Stomach (tissue), 8 donors: ENCODE measurements at regions not wholly inside any gene's neighbourhood (a gene's known extent, or its start where the extent isn't known, plus 50 kb on each side); places are given as distances from the start of the nearest gene placed in this dataset.
"Not testable (repeated sequence)": the region's sequence is repeated elsewhere in the genome, so short reads cannot be mapped to it uniquely, and the experiment has no call there.

Experiments
- DNase-seq, 2 donors: peaks; one replicate each; pipeline versions ENCODE4 v3.0.0 to v3.0.0-alpha.2; 2013 to 2019
- H3K27ac ChIP-seq, 5 donors: fragments of 200-600 bp in 4 of 5; sonication (generic) in 4 of 5; one replicate each; pipeline ENCODE4 v1.5.1; 2013 to 2019; ENCODE audit warnings: mild to moderate bottlenecking in 1 of 5, moderate library complexity in 1 of 5
- H3K27me3 ChIP-seq, 3 donors: fragments of 200-600 bp; sonication (generic); one replicate each; pipeline ENCODE4 v1.5.1; 2017 to 2019; ENCODE audit warnings: mixed run types in 1 of 3
- H3K36me3 ChIP-seq, 4 donors: fragments of 200-600 bp; sonication (generic); 1 replicate in 3 of 4; 2 replicates in 1 of 4; pipeline ENCODE4 v1.5.1; 2016 to 2019
- H3K4me1 ChIP-seq, 4 donors: fragments of 200-600 bp; sonication (generic); one replicate each; pipeline ENCODE4 v1.5.1; 2016 to 2019
- H3K4me3 ChIP-seq, 4 donors: fragments of 200-600 bp; sonication (generic) in 3 of 4; one replicate each; pipeline ENCODE4 v1.5.1; 2016 to 2019; ENCODE audit warnings: mild to moderate bottlenecking in 1 of 4
- H3K9me3 ChIP-seq, 4 donors: fragments of 200-600 bp; sonication (generic); one replicate each; pipeline ENCODE4 v1.5.1; 2016 to 2019
- EP300 ChIP-seq: sonication (generic); formaldehyde crosslinking; IDR thresholded peaks from one replicate; pipeline ENCODE4 v1.6.1; 2017; ENCODE audit warnings: antibody characterized with exemption
- POLR2A ChIP-seq, 4 donors: fragments of 450-650 bp; IDR thresholded peaks; one replicate each; pipeline ENCODE4 v1.6.1; 2016; ENCODE audit warnings: antibody characterized with exemption in 4 of 4, control low read depth in 2 of 4, mild to moderate bottlenecking in 1 of 4, moderate library complexity in 1 of 4
- POLR2AphosphoS5 ChIP-seq, 3 donors: sonication (generic); formaldehyde crosslinking; IDR thresholded peaks; one replicate each; pipeline ENCODE4 v1.6.1; 2016; ENCODE audit warnings: antibody characterized with exemption in 3 of 3
- WGBS, 5 donors: extraction: QIAGEN DNeasy Blood & Tissue Kit in 3 of 5; methylation state at CpG; one replicate each; pipeline versions ENCODE4 v1.1.5 to v1.1.7; 2013 to 2018; 5-methylcytosine and 5-hydroxymethylcytosine counted together
- intact Hi-C: fragments of 100-400 bp; cut with DNase I; formaldehyde crosslinking; loops from one replicate; pipeline ENCODE4 v1.15.1; 2023; ENCODE audit warnings: low total_unique reads
- TF ChIP-seq, protein P1 (sequence below), 7 experiments: fragments of 450-650 bp in 4 of 7; fragments of 200-600 bp in 3 of 7; sonication (generic) in 3 of 7; IDR thresholded peaks; one replicate each; pipeline ENCODE4 v1.5.1; 2016 to 2019; ENCODE audit warnings: antibody characterized with exemption in 7 of 7, control low read depth in 2 of 7, mild to moderate bottlenecking in 1 of 7
- donor health status: healthy with polysubstance abuse.
- donor health status: Bipolar disorder and iron deficiency.
- donor health status: healthy.

DNA sequence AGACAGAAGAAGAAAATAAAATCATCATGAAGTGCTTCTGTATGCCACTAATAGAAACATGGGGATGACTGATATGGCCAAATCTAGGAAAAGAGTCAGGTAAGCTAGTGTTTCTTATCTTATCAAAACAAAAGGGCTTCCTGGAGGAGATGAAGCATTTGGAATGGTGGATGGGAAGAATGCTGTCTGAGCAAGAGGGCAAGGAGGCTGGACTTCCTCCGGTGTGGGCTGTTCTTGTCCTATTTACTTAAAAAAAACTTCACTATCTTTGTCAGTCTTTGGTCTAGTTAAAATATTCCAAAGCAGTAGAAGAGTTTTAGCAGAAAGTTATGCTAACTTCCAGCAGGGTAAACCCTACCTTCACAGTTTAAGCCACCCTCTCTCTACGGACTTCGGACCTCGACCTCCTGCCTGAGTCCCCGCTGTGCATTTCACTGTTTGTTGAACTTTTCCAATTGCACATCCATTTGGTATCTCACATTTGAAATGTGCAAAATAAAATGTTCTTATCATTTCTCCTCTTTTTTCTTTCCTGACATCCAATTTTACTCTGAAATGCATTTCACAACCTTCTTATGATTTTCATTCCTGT is 64.8 kb upstream of the TSPAN2 start:
- Histone ChIP-seq H3K4me1 (peaks cover 0 to 21% (median 3%) of the 10 kb centered on the region in 4 donors), H3K9me3 (no peaks in the 10 kb centered on the region), H3K4me3 (no peak overlapping the region), H3K27ac (no peak overlapping the region), H3K36me3 (no peaks in the 10 kb centered on the region), H3K27me3 (no peaks in the 10 kb centered on the region)
- no peak for DNase-seq
- WGBS, 5 donors, result 59 to 78% (median 63%) methylated on average over 5 of the region's 5 CpGs
- no peak for TF ChIP-seq POLR2A (IDR thresholded peaks at IDR 0.05)
- TF ChIP-seq, protein P1, sequence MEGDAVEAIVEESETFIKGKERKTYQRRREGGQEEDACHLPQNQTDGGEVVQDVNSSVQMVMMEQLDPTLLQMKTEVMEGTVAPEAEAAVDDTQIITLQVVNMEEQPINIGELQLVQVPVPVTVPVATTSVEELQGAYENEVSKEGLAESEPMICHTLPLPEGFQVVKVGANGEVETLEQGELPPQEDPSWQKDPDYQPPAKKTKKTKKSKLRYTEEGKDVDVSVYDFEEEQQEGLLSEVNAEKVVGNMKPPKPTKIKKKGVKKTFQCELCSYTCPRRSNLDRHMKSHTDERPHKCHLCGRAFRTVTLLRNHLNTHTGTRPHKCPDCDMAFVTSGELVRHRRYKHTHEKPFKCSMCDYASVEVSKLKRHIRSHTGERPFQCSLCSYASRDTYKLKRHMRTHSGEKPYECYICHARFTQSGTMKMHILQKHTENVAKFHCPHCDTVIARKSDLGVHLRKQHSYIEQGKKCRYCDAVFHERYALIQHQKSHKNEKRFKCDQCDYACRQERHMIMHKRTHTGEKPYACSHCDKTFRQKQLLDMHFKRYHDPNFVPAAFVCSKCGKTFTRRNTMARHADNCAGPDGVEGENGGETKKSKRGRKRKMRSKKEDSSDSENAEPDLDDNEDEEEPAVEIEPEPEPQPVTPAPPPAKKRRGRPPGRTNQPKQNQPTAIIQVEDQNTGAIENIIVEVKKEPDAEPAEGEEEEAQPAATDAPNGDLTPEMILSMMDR (IDR thresholded peaks at IDR 0.05), result no peak
- no peak for TF ChIP-seq POLR2AphosphoS5 (IDR thresholded peaks at IDR 0.05)
- TF ChIP-seq EP300, result no peak
- intact Hi-C loops, result no loop called here

DNA sequence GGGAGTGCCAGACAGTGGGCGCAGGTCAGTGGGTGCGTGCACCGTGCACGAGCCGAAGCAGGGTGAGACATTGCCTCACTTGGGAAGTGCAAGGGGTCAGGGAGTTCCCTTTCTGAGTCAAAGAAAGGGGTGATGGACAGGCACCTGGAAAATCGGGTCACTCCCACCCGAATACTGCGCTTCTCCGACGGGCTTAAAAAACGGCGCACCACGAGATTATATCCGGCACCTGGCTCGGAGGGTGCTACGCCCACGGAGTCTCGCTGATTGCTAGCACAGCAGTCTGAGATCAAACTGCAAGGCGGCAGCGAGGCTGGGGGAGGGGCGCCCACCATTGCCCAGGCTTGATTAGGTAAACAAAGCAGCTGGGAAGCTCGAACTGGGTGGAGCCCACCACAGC is 58.6 kb upstream of the TSPAN2 start:
- H3K4me1 ChIP-seq, H3K9me3 ChIP-seq, intact Hi-C loops, H3K27me3 ChIP-seq, H3K36me3 ChIP-seq, DNase-seq, H3K27ac ChIP-seq: not testable (repeated sequence)
- H3K4me3 ChIP-seq, result peak overlapping the region in 2 of 4 donors; percentile 13 to 16
- 11 to 22% (median 18%) methylated on average over 16 to 20 of the region's 22 CpGs for WGBS, 5 donors

DNA sequence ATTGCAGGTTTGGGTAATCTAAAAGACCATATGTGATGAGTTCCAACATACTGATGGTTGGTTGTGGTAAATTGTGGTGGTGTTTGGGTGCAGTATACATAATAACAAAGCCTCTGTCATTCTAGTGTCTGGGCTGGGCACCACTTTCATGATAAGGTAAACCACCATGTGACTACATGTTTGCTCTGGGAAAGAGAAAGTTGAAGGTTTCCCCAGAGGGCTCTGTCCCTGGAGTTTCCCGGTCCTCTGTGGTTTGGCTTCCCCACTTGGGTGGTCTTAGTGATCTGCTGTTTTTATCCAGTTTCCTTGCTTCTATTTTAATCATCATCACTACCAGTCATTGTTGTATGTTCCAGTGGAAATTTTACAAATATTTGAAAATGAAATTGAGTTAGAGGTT is 55.9 kb upstream of the TSPAN2 start:
- Histone ChIP-seq H3K4me1 (peaks cover 0 to 4% (median 0%) of the 10 kb centered on the region in 4 donors), H3K27me3 (no peaks in the 10 kb centered on the region), H3K4me3 (no peak overlapping the region), H3K27ac (no peak overlapping the region), H3K9me3 (no peaks in the 10 kb centered on the region), H3K36me3 (no peaks in the 10 kb centered on the region)
- WGBS, 5 donors, result 30 to 65% (median 46%) methylated on average over 1 of the region's 1 CpG
- no peak for TF ChIP-seq POLR2A (IDR thresholded peaks at IDR 0.05)
- TF ChIP-seq, protein P1 (IDR thresholded peaks at IDR 0.05), result no peak
- no peak for TF ChIP-seq POLR2AphosphoS5 (IDR thresholded peaks at IDR 0.05)
- no peak for TF ChIP-seq EP300
- intact Hi-C loops, result no loop called here
- DNase-seq, result no peak

DNA sequence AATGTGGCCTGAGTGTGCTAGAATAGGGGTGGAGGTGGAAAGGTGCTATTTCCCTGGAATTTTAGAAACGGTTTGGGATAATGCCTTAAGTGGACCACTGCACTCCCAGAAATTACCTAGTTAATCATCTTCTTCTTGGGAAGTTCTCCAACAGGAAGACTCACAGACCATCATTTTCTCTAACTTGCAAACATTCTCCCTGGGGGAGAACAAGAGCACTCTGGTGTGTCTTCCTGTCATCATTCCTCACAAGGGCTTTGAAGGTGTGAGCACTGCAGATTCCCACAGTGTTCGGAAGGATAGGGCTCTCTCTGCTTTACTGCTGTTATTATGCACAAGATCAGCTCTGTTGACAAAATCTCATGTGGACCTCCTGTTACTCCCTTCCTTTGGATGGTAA is 54.9 kb upstream of the TSPAN2 start:
- no peak overlapping the region for H3K4me3 ChIP-seq
- DNase-seq, result no peak
- 75 to 92% (median 88%) methylated on average over 2 of the region's 2 CpGs for WGBS, 5 donors
- H3K9me3 ChIP-seq, result no peaks in the 10 kb centered on the region
- no peak for TF ChIP-seq POLR2A (IDR thresholded peaks at IDR 0.05)
- no peak for TF ChIP-seq EP300
- TF ChIP-seq, protein P1 (IDR thresholded peaks at IDR 0.05), result no peak
- TF ChIP-seq POLR2AphosphoS5 (IDR thresholded peaks at IDR 0.05), result no peak
- no peak overlapping the region for H3K27ac ChIP-seq
- no peaks in the 10 kb centered on the region for H3K27me3 ChIP-seq
- intact Hi-C loops, result no loop called here
- H3K36me3 ChIP-seq, result no peaks in the 10 kb centered on the region
- H3K4me1 ChIP-seq, result peaks cover 0 to 6% (median 0%) of the 10 kb centered on the region in 4 donors

DNA sequence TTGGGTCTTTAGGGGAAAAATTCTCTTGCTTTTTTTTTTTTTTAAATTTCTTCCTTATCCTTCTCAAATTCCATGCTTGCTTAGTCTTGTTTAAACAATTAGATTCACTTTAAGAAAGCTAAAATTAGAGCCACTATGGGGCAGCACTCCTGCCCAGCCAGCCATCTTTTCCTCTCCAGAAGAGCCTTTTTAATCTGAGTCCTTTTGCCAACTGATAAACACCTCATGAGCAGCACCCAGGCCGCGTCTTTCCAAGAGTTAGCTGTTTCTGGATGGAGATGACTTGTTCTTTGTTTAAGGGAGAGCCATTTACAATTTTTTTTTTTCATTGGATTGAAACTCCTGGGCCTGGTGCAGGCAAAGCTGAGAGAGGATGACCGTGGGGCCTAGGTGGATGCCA is 53.3 kb upstream of the TSPAN2 start:
- TF ChIP-seq, protein P1 (IDR thresholded peaks at IDR 0.05), result no peak
- TF ChIP-seq EP300, result no peak
- TF ChIP-seq POLR2A (IDR thresholded peaks at IDR 0.05), result no peak
- TF ChIP-seq POLR2AphosphoS5 (IDR thresholded peaks at IDR 0.05), result no peak
- WGBS, 5 donors, result 46 to 71% (median 49%) methylated on average over 3 of the region's 3 CpGs
- peak in 1 of 2 donors; percentile 36 for DNase-seq
- no peak overlapping the region for H3K27ac ChIP-seq
- intact Hi-C loops, result no loop called here
- peaks cover 0 to 11% (median 3%) of the 10 kb centered on the region in 4 donors for H3K4me1 ChIP-seq
- H3K4me3 ChIP-seq, result no peak overlapping the region
- no peaks in the 10 kb centered on the region for H3K9me3 ChIP-seq
- no peaks in the 10 kb centered on the region for H3K36me3 ChIP-seq
- H3K27me3 ChIP-seq, result no peaks in the 10 kb centered on the region
